HG02610 (cell line): ENCODE measurements at regions not wholly inside any gene's neighbourhood (a gene's known extent, or its start where the extent isn't known, plus 50 kb on each side); places are given as distances from the start of the nearest gene placed in this dataset.

ENCODE experiments used
- ATAC-seq: cut with Tn5 transposase; IDR thresholded peaks from one replicate; pipeline ENCODE4 v1.9.1; 2021; ENCODE audit warnings: mild to moderate bottlenecking, moderate library complexity; ENCODE audit not compliant: unreplicated experiment

DNA sequence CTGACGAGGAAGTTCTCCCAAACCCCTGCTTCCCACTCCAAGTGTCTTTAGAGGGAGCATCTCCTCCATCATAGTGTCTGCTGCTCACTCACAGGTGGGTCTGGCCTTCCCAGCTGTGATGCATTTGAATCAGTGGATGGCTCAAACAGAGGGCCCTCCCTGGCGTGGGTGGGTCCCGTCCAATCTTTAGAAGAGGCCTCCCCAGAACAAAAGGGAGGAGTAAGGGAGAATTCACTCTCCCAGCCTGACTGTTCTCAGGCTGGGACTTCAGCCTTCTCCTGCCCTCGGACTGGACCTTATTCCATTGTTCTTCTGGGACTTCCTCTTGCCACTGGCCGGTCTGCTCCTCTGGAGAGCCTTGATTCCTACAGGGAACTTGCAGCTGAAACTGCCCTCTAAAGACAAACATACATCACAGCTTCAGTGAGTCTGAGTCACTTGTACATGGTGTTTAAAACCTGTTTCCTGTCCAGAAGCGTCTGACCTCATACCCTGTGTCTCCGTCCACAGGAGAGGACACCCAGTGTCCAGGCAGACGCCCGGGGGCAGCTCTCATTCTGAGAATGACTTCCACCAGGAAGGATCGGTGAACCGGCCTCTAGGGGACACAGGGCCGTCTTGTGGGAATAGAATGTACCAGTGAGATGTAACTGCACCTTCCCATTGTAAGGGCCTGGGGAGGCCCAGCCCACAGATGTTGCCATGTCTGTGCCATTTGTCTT lies 234.7 kb downstream of the BRD1 start:
- no peak for ATAC-seq

DNA sequence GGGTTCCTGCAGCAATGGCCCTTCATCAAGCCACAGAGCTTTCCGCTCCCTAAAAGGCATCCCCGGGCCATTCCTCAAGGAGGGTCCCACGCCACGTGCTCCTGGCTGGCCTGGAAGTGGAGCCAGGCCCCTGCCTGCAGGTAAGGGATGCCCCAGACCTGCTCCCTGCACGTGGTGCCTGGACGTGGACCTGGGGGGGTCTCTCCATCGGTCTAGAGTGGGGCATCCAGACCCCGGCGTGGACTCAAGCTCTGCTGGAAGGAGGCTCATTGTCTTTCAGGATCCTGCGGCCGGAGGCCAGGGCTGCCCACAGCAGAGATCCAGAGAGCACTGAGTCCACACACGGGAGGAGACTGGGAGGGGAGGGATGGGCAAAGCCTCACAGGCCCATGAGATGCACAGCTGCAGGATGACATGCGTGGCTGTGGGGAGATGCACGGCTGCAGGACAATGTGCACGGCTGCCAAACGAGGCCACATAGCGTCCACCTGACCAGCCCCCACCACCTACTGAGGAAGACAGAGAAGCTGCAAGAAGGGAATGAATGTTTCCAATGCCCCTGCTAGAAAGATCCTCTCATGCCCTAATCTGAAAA lies 236.7 kb downstream of the BRD1 start:
- no peak for ATAC-seq

DNA sequence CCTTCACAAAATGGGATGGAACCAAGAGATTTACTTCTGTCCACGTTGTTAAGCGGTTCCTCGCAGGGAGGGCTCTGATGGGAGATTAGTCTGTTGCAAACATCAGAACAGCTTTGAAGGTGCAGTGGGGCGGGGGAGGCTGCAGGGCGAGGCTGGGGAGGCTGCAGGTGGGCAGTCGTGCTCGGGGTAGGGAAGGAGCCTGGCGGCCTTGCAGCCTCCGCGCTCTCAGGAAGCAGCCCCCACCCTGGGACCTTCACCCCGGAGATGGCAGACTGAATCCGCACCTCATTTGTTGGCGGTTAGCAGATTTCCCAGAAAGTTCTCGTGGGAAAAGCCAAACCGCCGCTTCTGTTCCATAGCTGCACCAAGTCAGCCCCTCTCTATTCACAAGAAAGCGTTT lies 237.3 kb downstream of the BRD1 start:
- ATAC-seq = no peak

DNA sequence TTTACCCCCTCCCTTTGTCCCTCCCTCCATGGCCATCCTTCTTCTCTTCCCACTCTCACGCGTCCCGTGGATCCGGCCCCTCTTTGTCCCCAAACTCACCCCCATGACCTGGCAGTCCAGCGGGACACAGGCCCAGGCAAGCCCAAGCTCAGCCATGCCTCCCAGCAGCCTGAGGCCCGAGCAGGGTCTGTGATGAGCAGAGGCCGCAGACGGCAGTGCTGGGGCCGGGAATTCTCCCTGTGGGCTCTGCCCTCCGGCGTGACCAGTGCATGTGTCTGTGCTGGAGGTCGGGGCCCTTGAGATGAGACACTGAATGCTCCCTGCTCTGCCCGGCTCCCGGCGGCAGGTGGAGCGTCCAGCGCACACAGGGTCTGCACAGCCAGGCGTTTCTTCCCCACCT lies 237.9 kb downstream of the BRD1 start:
- no peak for ATAC-seq

DNA sequence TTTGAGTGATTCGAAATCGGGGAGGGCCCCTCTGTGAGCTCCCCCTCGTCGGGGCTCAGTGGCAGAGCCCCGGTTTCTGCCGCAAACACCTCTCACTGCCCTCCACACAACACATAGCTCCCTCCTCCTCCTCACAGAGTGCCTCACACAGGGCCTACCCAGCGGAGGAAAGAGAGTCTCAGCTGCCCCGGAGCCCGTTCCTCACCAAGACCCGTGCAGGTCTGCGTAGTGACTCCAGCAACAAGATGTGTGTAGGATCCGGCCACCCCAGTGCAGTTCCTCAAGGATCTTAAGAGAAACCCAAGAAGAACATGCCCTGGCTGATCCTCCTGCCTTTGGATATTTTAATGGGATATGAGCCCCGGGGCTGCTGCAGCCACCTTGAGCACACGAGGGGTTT lies 238.4 kb downstream of the BRD1 start:
- ATAC-seq = no peak

DNA sequence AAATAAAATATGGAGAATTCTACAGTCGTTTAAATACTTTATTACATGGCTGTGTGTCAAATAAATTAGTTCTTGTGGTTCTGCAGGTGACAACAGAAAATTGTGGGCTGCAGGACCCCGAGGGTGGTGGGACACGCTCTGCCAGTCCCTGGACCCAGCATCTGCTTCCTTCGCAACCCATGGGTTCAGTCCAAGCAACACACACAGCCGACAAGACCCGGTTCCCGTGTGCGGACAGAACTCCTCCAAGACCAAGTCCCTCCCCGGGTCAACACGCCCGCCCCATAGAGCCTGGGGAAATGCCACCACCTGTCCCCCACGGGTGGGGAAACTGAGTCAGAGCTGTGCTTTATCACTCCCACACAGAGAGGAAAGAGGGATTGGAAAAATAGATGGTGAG lies 238.9 kb downstream of the BRD1 start:
- ATAC-seq = no peak

DNA sequence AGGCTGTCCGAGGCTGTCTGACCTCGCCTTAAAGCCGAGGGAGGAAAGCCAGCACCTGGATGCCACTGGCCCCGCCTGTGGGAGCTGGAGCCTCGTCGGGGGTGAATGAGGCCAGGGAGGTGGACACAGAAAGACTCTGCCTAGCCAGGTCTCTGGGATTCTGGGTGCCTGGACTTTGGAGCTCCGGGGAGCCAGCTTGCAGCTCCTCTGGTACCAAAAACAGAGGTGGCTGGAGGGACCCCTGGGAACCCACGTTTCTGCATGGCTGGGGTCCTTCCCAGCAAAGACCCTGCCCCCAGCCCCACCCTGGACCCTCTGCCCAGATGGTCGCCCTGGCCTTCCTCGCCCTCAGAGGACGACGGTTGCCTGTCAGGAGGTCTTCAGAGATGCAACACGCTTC lies 239.7 kb downstream of the BRD1 start:
- no peak for ATAC-seq

DNA sequence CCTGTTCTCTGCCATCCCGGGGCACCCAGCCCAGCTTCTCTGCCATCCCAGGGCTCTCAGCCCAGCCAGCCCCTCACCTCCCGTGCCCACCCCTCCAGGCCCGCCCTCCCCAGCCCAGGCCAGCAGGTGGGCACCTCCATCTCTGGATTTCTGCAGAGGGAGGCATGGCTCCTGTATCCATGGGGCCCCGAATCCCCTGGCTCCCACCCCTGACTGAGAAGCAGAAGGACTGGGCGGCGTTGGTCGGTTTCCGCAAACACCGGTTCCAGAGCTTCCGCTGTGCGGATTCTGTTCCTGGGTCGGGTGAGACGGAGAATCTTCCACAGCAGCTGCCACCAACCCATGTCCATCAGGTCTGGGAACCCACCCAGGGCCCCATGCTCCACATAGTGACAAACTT lies 240.3 kb downstream of the BRD1 start:
- no peak for ATAC-seq

DNA sequence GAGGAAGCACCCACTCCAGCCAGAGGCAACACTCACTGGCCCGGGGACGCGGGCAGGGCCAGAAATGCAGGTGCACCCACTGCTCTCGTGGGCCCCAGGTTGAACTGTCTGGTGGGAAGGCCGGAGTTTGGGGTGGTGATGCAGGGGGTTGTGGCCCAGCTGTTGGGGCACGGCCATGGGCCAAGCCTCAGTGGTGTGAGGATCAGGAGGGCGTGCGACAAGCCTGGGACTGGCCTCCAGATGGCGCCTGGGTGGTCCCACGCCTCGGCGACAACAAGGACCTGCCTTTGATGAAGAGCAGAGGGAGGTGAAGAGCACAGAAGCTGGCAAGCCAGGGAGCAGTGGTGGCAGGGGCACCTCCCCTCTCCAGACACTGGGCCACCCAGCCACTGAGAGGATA lies 240.8 kb downstream of the BRD1 start:
- ATAC-seq = no peak

DNA sequence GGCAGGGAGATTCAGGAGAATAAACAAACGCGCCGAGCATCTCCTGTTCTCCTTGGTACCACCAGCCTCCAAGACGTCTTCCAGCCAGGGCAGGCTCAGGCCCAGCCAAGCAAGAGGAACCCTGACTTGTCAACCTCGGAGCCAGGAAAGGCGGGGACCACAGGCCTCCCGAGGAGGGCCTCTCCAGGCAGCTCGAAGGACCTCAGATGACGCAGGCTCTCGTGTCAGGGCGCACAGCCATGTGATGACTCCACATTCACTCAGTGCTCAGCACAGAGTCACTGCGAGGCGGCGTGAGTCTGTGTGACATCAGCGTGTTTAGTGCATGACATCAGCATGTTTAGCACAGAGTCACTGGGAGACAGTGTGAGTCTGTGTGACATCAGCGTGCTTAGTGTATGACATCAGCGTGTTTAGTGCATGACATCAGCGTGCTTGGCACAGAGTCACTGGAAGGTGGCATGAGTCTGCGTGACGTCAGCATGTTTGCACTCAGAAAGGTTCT lies 241.4 kb downstream of the BRD1 start:
- ATAC-seq = no peak

DNA sequence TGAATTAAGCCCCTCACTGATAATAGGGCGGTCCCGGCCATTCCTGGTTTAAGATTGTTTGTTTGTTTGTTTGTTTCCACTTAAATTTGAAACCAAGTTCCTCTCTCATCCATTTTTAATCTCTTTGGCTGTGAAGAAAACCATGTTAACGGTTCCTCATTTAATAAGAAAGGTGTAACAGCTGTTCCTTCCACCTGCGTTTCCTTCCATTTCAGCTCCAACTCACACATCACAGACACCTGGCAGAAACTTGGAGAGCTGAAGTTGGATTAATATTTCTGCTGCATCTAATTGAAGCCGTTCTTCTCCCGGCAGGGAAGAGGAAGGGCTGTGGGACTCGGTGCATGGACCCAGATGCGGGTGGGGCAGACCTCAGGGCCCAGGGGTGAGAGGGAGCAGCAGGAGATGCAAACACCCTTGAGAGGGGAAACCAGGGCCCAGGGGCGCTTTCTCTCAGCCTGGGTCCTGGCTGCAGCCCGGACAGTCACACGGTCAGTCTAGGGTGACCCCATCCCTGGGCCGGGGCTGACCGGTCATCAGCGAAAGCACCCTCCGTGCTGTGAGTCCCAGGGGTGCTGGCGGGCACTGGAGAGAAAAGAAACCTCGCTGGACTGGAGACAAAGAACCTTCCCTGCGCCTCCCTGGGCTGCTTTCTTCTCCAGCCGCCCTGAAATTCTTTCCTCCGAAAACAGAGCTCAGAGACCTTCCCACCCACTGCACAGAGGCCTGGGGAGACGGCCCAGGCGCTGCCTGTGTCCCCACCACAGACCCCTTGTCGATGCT lies 242.0 kb downstream of the BRD1 start:
- no peak for ATAC-seq

DNA sequence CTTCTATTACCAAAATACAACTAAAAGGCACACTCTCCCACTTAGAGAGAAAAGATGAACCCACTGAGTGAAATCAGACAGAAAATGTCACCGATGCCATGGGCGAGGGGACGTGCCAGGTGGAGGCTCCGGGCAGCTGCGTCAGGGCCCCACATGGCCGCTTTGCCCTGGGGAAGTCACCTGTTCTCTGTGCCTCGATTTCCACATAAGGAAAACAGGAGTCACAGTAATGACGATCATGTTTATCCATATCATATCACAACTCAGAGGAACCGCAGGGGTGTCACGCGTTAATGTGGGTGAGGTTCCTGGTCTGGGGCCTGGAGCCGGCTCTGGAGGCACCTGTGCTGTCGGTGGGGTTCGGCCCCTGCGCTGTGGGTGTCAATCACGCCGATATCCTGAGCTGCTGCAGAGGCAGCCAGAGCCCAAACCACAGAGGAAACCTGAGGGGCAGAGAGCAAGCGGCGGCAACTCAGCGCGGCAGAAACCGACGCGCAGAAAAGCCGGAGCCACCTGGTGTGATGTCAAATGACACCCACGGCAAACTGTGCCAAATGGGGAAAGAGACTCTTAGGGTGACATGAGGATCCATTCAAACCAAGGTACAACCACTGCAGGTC lies 243.7 kb downstream of the BRD1 start:
- ATAC-seq = no peak

DNA sequence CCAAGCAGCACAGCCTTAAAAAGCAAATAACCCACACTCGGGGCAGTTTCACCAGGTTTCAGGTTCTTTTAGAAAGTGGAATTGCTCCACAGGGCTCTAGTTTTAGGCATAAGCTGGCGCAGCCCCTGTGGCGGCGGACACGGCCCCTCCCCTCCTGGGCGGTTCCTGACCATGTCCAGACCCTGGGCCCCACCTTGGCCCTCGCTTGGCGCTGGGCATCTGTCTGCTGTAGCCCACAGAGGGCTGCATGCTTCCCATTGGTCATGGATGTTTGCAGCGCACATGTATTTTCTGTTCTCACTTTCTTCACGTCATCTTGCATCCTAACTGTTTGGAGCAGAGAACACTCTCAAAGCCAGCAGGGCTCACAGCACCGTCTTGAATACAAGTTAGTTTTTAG lies 244.3 kb downstream of the BRD1 start:
- no peak for ATAC-seq

DNA sequence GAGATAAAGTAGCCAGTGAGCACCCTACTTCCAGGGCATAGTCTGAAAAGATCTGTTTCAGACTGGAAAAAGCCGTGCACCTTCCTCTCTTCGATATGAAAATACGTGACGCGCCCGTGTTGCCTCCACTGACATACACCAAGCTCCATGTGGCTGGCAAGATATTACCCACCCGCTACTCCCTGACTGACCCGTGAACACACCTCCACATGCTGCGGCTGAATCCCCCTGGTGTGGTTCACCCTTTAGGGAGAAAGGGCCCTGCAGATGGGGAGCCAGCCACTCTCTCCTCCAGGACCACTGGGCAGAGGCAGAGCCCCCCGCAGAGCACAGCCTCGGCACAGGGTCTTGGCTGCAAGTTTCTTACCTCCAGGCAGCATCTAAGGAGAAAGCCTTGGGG lies 245.0 kb downstream of the BRD1 start:
- no peak for ATAC-seq

DNA sequence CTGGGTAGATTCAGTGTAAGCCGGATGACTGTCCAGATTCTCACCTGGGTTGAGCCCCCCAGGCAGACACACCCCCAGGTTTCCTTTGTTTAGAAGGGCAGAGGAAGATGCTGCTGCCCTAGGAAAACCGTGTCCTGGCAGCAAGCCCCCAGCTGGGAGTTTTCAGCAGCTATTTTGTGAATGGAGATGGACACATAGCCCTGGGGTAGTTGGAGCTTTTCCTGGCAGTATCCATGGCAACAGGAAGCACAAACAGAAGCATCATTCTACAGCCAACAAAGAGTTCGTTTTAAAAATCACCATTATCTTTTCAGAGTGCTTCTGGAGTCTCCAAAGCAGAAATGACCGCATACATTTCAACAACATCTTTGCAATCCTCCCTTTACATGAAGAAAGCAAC lies 245.5 kb downstream of the BRD1 start:
- no peak for ATAC-seq

DNA sequence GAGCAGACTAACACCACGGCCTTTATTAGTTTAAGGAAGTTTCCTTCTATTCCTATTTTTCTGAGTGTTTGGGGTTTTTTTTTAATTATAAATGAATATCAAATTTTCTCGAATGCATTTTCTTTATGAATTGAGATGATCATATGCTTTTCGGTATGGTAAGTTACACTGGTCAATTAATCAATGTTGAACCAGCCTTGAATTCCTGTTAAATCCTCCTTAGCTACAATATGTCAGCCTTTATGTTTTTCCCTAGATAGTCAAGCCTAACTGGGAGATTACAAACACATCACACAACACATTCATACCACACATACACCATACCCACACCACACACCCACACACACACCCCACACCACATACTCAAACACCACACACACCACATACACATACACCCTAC lies 247.6 kb downstream of the BRD1 start:
- no peak for ATAC-seq

DNA sequence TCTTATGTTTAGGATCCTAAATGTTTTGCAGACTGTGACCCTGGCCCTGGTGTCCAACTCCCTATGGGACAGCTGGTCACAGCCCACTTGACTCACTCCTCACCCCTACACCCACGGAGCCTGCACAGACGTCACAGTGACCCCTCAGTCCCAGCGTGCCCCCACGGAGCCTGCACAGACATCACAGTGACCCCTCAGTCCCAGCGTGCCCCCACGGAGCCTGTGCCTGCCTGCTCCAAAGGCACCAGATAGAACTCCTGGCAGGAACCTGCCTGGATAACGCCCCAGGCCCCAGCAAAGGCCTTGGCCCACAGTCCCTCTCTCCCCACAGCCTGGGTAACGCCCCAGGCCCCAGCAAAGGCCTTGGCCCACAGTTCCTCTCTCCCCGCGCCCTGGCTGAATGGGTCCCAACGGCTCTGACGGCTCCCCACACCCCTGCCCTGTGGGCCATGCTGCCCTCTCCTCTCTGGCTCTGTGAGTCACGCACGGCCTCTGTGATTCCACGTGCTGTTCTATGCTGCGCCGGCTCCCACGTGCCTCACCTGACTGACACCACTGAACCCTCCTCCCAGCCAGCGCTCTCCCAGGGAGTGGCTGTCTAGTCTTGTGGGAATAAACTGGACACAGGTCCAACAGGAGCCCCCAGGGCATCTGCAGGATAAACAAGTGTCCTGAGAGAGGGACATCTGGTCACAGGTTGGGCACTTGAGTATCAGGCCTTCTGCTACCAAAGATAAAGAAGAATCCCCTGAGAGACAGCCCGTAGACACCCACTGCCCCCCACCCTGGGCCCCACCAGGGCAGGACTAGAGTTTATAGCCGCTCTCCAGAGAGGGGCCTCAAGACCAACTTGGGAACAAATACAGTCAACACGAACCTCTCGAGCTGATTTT lies 250.3 kb downstream of the BRD1 start:
- no peak for ATAC-seq

DNA sequence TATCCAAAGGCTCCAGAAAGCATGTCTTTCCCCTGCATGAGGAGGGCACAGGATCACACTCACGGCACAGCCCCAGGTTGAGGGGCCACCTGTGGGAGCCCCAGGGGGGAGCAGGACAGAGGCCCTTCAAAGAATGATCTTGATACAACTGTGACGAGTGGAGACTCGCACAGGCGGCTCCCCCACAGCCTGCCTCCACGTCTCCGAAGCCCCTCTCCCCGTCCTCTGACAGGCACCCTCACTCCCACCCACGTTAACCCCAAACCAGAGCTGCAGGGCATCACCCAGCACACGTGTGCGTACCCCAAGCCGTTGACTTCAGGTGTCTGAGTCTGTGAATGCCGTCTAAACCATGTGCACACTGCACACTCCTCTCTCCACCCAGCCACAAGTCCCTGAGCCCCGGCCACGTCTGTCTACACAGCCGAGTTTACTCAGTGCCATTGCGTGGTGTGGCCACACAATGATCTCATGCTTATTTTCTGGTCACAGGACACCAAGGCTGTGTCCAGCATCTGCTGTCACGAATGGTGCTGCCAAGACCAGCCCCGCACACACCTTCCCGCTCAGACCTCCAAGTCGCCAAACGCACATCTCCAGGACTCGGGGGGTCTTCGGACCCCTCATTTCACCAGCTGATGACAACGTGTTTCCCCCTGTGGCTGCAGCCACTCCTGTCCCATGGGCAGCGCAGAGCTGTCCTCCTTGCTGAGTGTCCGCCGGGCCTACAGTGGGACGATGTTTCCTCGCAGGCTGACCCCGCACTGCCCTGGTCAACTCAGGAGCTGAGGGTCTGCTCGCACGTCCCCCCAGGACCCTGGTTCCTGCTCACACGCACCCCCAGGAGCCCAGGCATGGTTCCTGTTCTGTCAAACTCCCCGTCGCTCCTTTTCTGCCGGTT lies 251.2 kb downstream of the BRD1 start:
- ATAC-seq = no peak

DNA sequence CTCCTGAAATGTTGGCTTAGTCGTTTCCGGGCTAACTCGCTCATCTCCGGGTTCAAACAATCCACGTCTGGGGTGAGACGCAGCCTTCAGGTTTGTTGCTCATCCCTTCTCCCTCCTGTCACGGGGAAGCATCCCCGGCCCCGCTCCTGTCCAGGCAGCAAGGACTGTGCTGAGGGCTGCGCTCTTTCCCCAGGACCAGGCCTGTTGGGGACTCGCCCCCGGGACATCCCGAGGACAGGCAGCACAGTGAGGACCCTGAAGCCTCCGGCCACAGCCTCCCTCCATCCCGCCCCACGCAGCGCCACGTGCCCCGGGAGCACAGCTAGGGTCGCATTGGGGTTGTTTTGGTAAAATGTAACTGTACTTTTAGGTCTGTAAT lies 252.0 kb downstream of the BRD1 start:
- no peak for ATAC-seq
